Right forelimb (tissue), 1 donor: ENCODE measurements at regions not wholly inside any gene's neighbourhood (a gene's known extent, or its start where the extent isn't known, plus 50 kb on each side); places are given as distances from the start of the nearest gene placed in this dataset.

ENCODE experiments used
- DNase-seq: peaks from one replicate; pipeline ENCODE4 v3.0.0-alpha.2; 2018

DNA sequence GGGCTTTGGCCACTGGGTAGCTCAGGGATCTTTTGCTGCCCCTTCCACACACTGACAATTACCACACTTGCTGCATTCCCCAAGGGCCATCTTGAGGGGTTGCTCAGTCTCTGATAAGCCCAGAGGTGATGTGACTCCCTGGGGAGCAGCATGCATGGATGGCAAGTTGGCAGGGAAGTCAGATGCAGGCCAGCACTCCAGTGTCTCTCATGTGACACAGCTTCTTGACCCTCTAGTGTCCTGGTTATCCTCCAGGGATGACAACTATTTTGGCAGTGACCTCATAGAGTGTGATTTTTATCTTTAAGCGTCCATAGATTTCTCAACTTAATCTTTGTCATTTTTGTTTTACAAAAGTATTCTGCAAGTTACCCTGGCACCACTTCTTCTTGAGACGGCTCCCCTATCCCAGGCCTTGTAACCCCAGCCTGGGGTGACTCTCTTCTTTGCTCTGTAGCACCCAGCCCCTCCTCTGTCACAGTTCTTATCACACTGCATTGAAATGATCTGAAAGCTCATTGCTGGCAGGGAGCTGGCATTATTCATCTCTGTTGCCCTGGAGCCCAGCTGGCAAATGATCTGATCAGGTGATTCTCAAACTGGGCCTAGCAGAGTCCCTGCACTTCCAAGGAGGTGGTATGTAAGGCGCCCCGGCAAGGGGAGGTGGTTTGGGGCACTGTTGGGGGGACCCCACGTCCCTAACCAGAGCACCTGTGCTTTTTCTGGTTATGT is 72.6 kb downstream of the TENT5C start:
- DNase-seq = no peak

DNA sequence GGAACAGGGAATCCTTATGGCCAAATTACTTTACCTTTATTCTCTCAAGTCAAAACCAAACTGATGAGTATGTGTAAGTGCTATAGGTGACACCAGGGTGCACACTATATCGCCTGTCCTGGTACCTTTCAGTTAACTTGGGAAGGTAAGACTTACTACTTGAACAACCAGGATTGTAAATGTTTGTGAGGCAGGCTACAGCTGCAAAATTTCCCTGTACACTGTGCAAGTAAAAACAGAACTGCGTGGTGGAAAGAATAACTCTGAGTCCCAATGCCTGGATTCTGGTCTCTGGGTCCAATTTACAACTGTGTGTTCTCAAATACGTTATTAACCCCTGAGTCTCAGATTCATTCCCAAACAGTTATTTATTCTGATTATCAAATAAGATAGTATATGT is 73.5 kb downstream of the TENT5C start:
- DNase-seq = no peak

DNA sequence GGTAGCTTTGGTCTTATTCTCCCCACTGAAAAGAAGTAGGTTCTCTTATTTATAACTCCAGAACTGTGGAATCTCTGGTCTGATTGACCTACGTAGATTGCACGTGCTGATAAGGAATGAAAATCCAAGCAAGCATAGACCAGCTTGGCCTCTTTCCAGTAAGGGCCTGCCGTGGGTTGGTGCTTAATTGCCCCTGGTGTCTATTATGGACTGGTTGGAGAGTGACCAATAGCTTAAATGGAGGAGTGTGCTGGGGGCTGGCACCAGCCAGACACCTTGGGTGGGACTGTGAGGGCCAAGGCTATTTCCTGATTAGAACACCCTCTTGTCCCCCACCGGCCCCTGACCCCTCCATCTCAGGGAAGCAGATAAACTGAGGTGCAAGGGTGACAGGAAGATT is 74.0 kb downstream of the TENT5C start:
- no peak for DNase-seq

DNA sequence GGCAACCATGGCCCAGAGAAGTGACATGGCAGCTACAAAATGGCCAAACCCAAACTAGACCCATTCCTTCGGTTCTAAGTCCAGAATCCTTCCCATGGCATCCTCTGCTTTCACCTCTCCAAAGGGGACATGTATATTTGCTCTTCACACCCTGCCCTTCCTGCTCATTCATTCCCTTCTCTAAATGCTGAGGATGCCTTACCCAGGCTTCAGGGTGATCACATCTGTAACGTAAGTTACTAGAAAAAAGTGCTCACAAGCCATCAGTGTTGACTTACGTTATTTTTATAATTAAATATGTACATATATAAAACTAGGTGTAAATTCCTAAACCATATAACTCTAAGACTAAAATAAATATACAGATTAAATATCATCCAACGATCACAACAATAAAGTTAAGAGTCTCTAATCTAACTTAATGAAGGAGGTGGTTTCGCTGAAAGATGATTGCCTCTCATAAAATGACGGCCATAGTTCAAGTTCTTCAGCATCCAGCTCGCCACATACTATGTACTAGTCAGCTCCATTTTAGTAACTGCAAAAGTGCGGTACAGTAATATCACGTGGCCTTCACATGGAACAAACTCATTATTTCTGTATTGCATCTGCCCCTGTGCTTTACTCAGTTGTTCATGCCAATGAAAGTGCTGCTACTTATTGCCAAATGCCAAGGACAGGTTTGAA is 74.6 kb downstream of the TENT5C start:
- DNase-seq = no peak

DNA sequence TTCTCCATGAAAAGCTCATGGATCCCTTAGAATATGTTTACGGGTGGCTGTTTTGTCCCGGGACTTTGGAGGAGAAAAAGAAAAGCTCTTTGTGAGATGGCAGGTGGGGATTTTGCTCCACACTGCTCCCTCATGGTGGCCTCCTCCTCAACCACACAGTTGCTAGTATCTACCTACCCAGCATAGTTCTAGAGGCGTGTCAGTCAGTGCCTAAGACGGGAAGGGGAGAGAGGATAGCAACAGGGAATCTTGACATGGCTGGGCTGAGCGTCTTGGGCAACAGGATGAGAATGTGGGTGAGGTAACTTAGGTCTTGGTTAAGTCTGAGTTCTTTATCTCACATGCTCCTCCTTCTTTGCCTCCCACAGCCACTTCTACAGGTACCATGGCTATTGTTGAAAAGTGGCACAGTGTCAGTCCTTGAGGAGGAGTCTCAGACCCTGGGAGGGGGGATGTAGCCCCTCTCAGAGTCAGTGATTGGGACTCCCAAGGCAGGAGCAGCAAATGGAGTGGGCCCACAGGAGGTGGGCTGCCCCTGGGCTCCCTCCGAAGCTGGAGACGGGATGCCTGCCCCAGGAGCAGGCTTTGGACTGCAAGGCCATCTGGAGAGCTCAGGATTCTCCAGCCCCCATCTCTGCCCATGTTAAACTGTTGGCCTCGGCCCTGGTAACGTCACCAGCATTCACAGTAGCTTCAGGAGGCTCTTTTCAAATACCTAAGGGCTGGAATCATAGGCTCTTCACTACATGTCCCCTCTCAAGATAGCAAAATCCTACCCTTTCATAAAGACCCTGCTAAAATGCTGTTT is 75.4 kb downstream of the TENT5C start:
- DNase-seq = no peak

DNA sequence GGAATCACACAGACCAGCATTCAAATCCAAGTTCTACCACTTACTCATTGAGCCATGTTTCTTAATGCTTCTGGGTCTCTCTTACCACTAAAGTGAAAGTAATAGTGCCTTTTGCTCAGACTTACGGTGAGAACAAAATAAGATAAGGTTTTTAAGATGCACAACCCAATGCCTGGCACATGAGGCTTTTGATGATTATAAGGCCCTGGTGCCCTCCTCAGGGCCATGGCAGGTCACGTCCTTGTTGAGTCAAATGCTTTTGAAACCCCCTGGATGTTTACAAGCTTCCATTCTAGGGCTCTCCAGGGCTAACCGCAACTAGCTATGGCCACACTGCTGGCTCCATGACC is 76.0 kb downstream of the TENT5C start:
- DNase-seq = no peak

DNA sequence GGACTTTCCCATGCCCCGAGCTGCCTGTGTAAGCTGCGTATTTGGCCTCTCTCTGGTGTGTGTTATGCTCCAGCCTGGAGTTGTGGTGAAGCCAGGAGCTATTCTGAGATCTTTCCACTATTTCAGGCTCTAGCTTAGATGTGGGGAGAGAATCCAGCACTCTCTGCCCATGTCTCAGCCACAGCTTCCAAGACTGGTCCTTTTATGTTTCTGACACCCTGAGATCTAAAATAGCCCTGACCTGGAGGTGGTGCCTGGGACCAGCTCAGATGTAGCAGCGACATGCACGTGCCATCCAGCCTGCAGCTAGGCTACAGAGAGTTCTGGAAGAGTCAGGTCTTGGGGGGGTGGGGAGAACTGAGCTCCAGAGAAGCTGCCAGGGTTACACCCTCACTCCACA is 76.5 kb downstream of the TENT5C start:
- DNase-seq = peak; percentile 52

DNA sequence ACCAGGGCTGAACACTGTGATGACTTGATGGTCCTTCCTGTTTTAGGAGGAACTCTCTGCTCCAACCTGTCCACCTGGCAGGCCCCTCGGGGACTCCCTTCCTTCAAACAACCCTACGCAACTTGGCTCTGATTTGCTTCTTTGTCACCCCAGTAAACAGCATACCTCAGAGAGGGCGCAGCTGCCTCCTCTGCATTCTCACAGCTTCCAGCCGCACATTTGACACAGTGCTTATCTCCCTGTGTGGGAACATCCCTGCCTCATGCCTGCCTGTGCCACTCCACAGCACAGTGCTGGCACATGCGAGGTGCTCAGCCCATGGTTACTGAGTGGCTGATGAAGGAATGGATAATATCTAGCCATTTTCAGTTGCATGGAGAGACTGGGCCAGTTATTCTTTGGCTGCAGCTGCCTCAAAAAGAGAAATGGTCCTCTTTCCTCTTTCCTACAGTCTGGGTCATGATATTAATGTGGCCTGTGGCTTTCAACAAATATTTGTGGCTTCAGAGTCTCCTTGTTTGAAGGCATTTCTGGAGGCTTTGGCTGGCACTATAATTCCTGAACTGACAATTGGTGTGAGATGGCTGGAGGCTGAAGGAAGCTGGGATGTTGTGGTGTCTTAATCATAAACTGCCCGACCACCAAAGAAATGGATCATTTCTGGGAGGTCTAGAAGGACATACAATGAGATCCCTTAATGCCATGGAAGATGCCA is 77.9 kb downstream of the TENT5C start:
- no peak for DNase-seq

DNA sequence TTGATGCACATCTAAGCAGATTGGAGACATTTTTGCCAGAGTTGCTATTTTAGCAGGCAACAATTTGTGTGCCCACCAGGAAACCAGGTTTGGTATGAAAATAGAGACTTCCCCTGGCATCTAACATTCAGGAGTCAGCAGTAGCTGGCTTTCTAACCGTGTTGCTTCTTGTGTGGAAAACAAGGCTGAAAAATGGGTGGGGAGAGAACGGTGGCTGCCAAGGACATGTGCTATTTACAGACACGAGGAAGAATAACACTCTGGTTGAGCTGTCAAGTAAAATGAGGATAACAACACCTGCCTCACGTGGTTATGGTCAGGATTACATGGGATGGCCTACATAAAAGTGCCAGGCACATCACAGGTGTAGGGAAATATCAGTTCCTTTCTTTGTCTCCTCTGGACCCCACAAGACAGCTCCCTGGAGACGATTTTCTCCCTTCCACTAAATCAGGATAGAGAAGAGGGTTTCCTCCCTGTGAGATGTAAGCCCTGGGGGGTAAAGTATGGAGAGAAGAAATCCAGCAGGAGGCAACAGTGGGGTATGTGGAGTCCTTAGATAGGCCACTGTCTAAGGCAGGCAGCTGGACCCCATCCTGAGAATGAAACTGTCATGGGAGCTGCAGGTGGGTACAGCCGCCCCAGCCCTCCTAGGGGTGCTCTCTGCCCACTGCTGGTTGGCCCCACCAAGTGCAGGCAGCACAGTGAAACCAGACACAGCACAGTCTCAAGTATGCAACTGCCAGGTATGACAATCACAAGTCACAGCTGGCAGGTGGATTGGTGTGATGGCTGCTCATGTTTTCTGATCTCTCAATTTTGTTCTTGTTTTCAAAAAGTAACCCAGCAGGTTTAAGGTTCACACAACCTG is 80.3 kb downstream of the TENT5C start:
- no peak for DNase-seq

DNA sequence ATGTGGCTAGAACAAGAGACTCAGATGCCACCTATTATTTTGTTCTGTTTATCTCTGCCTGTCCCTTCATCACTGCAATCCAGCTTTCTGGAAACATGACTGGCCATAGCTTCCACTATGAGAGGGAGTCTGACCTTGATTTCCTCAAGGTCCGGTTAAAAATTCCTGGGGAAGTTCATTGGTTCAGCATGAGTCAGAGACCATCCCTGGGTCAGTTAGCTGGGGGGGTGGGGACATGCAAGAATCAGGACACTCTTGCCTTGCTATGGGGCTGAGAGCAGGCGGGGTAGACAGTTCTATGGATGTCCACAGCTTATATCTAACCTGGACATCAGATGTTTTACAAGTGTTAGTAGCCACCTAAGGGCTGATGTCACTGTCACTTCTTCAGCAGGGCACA is 81.1 kb downstream of the TENT5C start:
- DNase-seq = no peak

DNA sequence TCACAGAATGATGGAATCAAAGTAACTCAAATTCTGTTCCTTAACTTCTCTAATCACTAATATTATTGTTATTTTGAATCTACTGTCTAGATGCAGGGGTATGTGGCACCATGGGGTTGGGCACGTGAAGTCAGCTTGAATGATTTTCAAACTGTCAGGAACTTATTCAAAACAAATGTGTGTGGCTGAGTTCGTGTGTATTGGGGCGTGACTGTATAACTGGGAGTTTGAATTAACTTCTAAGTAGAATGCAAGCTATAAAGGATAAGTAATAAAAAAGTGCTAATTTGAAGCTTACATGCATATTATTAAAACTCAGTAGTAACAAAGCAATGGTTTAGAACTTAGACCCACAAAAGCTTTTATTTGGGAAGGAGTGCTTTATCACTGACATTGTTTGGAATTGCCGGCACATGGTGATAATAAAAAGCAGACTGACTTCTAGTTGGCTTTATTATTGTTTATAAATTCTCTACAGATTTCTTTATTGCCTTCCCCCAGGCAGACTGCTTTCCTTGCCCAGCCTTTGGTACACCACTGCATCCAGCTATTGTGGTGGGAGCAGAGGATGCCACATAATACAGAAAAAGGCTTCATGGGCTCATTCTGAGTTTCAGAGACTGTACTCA is 84.3 kb downstream of the TENT5C start:
- DNase-seq = no peak

DNA sequence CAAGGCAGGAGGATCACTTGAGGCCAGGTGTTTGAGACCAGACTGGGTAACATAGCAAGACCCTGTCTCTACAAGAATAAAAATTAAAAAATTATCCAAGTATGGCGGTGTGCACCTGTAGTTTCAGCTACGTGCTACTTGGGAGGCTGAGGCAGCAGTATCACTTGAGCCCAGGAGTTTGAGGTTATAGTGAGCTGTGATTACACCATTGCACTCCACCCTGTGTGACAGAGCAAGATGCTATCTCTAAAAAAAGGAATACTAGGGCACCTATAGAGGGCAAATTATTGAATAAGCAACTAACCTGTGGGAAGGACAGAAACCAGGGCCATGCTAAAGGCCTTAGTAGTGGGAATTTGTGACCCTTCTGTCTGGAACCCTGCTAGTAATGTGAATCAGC is 86.1 kb downstream of the TENT5C start:
- DNase-seq = no peak

DNA sequence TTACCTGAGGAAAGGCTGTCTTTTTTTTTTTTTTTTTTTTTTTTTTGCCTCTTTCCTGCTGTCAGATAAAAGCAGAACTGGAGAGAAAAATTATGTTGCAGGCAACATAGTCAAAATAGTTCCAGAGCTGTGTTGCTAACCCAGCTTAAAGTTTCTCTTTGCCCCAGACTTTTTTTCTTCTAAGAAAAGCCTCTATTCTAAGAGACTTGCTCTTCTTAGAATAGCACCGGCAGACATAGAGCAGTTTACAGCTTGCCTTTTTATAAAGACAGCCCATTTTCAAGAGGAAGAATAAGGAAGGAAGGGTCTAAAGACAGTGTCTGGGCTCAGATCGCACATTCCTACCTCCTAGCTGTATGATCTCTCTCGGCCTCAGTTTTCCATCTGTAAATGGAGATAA is 88.7 kb downstream of the TENT5C start:
- no peak for DNase-seq

DNA sequence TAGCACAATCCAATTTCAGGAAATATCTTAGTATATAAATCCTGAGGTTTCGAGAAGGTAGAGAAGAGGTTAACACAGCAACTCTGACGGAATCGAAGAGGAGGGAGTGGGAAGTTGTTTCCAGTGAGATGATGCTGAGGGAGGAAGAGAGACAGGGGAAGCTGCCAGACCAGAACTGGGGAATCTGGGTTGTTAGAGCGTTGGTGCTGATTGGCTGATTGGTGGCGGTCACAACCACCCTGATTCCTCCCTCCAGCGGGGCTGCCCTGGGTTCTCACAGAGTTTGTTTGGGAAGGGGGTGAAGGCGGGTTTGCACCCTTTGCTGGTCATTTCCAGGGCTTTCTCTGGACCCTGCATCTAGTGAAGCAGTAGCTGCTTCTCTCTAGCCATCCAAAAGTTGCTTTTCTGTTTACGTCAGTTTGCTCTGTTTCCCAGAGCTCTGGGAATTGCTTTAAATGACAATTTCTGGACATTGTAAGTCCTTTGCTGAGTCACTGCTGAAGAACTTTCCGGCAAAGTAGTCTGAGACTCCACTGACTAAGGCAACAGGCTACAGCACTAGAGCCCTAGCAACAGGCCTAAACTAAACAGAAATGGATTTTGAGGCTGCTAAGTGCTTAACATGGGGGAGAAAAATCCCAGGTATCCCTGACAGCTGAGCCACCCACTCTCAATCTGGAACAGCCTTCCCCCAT is 90.1 kb downstream of the TENT5C start:
- no peak for DNase-seq

DNA sequence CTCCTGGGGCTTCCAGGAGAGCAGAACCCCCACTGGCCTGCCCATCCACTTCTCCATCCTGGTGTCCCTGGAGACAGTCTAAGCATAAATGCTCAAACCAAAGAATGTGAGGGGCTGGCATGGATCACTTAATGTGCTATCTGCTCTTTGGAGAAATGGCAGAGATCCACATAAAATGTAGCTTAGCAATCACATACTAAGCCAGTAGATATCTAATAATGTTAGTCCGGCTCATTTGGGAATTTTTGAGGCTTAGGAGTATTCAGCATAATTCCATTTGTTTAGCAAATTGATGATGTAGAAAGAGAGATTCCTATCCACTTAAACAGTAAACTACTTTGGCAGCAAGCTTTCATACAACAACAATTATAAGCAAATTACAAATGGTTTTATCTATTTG is 90.7 kb downstream of the TENT5C start:
- DNase-seq = no peak

DNA sequence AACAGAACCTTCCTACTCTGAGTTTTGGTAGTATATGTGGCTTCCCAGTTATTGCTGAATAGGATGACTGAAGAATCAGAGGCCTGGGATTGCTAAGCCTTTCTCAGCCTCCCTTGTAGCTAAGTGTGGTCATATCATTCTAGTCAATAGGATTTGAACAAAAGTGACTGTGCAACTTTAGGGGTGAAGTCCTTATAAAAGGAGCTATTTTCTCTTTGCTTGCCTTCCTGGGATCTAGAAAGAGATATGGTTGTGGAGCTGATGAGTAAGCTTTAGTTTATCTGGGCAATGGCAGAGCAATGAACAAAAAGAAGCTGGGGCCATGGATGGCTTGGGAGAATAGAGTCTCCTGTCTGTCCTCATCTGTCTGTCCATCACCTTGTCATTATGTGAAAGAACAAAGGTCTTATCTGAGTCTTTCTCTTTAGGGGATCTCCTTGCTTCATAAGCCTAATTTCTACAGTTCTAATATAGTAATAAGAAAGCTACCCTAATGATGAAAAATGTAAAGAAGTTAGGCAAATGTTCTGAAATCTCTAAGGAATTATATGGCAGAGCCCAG is 91.5 kb downstream of the TENT5C start:
- no peak for DNase-seq

DNA sequence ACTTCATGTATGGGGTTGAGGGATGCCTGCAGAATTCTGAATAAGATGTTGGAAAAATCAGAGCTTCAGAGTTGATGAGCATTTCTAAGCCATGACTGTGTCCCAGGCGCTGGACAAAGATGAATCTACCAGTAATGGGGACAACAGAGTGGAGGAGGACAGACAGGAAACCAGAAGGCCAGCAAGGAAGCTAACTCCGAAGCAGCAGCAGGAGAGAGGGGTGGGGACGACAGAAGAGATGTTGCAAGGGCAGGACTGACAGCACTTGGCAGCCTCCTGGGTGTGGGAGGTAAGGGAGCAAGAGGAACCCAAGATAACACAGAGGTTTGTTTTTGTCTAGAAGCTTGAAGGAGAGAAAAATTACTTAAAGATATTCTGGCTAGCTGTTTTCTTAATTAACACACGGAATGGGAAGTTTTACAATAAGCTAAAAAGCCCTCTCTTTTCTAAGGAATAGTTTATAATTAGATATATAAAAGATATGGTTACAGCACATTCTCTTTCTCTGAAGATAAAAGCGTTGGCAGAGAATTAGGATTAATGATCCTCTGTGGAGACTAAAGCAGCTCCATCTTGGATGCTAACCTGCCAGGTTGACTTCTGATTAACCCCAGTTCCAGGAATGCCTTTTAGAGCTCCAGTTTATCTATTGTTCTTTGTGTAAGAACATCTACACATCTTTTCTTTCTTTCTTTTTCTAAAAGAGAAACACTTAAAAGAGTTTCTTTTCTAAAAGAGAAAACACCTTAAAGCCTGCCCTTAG is 92.7 kb downstream of the TENT5C start:
- no peak for DNase-seq

DNA sequence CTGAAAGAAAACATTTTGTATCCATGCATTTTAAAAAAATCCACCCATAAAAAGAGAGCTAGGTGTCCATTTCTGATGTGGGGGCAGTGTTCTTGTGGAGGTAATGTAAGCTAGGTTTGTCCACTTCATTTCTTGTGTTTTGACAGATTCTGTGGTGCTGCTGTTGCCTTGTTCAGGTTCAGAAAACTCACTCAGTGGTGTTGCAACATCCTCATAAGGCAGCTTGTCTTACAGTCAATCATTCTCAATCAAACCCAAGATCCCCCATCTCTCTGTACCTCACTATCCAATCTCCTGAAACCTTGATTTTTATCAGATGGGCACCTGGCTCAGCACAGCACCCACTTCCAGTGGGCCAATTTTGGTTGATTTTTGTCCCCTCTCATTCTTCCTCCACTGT is 94.1 kb downstream of the TENT5C start:
- DNase-seq = no peak

DNA sequence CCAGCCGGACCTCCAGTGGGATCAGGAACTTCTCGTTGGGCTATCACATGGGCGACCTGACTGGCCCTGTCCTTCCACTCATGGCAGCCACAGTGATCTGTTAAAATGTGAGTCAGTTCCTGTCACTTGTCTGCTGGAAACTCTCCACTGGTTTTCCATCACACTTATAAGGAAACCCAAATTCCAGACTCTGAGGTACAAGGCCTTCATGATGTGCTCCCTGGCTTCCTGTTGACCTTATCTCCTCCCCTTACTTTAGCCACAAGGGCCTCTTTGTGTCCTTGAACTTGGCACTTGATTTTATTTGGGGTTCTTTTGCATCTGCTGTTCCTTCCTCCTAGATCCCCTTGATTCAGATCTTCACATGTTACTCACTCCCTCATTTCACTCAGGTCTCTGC is 96.8 kb downstream of the TENT5C start:
- DNase-seq = no peak

DNA sequence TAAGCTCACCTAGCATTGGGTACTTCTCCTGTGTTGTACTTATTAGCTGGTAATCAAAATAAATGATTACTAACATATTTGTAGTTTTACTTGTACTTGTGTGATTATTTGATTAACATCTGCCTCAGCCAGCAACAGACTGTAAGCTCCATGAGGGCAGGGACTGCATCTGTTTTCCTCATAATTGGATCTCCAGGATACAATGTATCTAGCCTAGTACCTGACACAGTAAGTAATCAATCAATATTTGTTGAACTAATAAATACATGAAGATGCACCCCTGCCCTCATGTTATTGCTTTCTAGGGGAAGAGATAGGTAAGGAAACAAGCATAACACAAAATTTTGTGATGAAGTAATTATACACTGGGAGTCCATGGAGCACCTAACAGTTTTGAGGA is 101.5 kb downstream of the TENT5C start:
- DNase-seq = no peak
